Frontal cortex (tissue), 3 donors: ENCODE measurements at regions not wholly inside any gene's neighbourhood (a gene's known extent, or its start where the extent isn't known, plus 50 kb on each side); places are given as distances from the start of the nearest gene placed in this dataset.
A peak's percentile ranks its signal among the peaks of the same experiment; 100 is the strongest.
"Not testable (repeated sequence)": the region's sequence is repeated elsewhere in the genome, so short reads cannot be mapped to it uniquely, and the experiment has no call there.

Experiments
- DNase-seq, 2 donors: peaks; one replicate each; pipeline ENCODE4 v3.0.0; 2012; ENCODE audit warnings: low spot score in 2 of 2
- FAIRE-seq: peaks from 2 replicates; lab custom pipeline; 2012; peaks lifted over from hg19 to GRCh38; lab: Jason Lieb, UNC
- donor health status: control.
- donor health status: control.
- donor health status: control.

GRCh38 chr3:158882445-158882844 is 80.6 kb downstream of the MFSD1 start:
- FAIRE-seq = no peak
- DNase-seq = no peak

GRCh38 chr3:158896729-158897128 is 94.9 kb downstream of the MFSD1 start:
- FAIRE-seq (no peak), DNase-seq (no peak)

GRCh38 chr3:158906749-158907148 is 104.9 kb downstream of the MFSD1 start:
- DNase-seq = no peak
- FAIRE-seq = no peak

- FAIRE-seq (no peak), DNase-seq (no peak)
Observed at GRCh38 chr3:158908187-158908734, 106.4 kb downstream of the MFSD1 start.

GRCh38 chr3:158909870-158910269 is 108.0 kb downstream of the MFSD1 start:
- no peak for FAIRE-seq
- no peak for DNase-seq

- DNase-seq (no peak), FAIRE-seq (no peak)
Observed at GRCh38 chr3:158911586-158911985, 109.7 kb downstream of the MFSD1 start.

DNA sequence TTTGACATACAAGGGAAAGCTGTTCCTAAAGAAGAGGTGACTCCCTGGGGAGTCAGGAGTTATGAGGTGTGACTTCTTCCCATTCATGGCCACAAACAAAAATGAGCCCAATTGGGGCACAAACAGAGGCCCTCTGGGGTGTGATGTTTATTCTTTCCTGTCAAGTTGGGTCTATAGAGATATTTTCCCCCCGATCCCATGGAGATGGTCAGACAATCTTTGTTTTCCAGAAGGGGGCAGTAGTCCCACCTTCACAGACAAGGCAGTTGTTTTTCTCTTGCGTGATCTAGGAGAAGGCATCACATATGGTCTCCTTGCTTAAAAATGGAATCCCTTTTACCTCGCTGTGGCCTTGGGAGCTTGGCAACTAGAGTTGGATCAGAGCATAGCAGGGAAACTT is 110.3 kb downstream of the MFSD1 start:
- no peak for FAIRE-seq
- DNase-seq = no peak

GRCh38 chr3:158912621-158913020 is 110.8 kb downstream of the MFSD1 start:
- DNase-seq (no peak), FAIRE-seq (no peak)

DNA sequence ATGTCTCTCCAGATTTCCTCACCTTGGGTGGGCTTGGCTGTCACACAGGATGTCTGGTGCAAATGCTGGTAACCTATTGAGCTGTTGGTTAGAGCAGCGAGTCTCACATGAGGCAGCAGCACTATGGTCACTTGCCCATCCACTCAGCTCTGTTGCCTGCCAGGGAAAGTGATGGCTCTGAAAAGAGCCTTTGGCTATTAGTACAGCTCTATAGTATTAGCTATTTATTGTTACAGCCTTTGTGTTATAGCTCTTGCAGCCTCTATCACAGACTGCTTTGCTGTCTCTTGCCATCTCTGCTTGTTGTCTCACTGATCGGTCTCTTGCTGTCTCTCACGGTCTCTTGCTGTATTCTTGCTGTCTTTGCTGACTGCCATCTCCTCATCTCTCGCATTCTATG is 114.3 kb downstream of the MFSD1 start:
- no peak for FAIRE-seq
- no peak for DNase-seq

DNA sequence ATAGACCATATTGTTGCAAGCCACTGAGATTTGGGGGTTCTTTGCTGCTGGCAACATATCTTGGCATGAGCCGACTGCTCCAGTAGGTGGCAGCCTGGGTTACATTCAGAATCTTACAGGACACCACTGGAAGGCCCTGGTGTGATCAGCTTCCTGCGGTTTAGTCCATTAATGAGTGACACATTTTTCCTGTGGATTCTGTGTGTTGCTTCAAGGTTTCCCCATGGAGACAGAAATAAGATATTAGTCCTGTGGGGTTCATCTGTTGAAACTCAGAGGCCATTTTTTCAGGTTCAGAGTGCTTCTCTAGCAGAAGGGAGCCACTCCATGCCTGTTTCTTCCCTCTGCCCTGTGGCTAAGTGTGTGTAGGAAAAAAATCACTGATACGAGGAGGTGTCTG is 116.2 kb downstream of the MFSD1 start:
- FAIRE-seq = no peak
- DNase-seq = peak in 1 of 2 donors; percentile 14

GRCh38 chr3:158918451-158918850 is 116.6 kb downstream of the MFSD1 start:
- DNase-seq = no peak
- FAIRE-seq = no peak

DNA sequence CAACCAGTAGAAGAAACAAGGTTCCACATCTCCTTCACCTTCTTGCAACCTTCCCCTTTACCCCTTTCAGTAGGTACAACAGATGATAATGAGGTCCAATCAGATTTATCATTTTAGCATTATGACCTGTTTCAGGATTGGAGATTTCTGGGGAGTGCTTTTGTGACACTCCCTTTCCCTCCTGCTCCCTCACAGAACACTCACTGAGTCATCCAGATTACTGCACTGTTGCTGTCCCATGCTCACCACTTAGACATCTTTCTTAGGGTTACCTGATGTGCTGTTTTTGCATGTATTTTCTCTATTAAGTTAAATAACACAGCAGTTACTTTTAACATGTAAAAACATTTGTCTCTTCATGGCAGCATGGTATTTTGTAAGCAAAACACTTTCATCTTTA is 118.5 kb downstream of the MFSD1 start:
- DNase-seq = no peak
- no peak for FAIRE-seq

DNA sequence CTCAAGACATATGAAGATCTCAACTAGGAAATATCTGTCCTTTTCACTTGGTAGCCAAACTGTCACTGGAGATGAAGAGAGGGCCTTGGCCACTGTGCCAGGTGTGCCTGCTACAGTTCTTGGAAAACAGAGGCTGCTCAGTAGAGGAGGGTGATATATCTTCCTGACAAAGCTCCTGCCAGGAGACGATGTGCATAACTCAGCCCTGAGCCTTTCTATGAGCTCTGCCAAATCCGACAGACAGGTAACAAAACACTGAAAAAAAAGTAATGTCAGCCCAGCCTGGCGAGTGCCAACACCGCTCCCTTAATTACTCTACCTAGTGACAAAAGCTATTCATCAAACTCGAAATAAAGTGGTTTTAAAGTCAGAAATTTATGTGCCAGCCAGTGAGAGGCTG is 123.2 kb downstream of the MFSD1 start:
- DNase-seq = no peak
- no peak for FAIRE-seq

DNA sequence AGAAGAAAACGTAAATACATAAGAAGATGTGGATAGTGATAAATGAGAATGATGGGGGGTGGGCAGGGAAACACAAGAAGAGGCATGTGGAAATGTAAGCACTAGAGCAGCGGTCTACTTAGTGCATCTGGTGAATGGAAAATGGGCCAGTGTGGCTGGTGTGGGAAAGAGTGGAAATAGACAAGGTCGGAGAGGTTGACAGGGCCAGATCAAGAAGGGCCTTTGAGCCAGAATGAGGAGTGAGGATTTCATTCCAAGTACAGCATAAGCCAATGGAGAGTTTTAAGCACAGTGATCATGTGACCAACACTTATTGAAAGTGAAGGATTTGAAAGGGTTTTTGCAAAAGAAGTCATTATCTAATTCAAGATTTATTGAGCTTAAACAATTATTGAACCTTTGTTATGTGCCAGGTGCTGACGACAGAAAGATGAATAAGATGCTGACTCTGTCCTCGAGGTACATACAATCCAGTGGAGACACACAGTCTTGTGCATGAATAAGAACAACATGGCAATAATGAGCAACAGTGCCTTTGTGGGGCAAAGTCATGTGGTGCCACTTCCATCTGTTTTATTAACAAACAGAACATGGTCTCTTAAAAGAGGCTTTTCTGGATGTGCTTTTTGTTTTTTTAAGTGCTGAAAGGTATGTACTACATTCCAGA is 124.1 kb downstream of the MFSD1 start:
- FAIRE-seq (no peak), DNase-seq (no peak)

GRCh38 chr3:158935846-158936245 is 134.0 kb downstream of the MFSD1 start:
- FAIRE-seq = no peak

GRCh38 chr3:158936530-158937113 is 134.8 kb downstream of the MFSD1 start:
- DNase-seq = no peak

More at GRCh38 chr3:158935846-158936245, 134.0 kb downstream of the MFSD1 start:
- no peak for DNase-seq

DNA sequence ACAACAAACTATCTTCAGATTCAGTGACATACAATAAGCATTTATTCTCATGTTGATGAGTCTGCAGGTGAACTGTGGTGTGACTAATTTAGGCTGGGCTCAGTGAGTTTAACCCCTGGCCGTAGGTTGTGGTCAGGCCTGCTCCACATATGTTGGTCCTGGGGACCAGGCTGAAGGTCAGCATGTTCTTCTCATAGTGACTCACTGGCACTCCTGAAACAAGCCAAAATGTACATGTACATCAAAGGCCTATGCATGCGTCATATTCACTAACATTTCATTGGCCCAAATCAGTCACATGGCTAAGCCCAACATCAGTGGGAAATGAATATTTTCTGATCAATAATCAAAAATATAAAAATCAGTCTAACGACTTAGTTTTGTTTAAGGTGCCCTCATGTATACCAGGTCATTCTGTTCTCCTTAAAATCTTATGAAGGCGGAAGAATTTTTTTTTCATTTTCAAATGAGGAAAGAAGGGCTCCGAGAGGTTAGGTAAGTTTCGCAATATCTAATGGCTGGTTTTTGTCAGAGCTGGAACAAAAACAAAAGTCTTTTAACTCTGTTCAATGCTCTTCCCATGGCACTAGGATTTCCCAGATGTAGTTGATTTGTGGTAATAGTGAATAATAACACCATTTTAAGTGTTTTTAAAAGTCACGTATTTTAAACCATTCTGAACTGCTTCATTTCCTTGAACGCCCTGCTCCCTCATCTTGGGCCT is 148.5 kb downstream of the MFSD1 start:
- FAIRE-seq = no peak
- no peak for DNase-seq

More at GRCh38 chr3:158936530-158937113, 134.8 kb downstream of the MFSD1 start:
- FAIRE-seq = no peak

DNA sequence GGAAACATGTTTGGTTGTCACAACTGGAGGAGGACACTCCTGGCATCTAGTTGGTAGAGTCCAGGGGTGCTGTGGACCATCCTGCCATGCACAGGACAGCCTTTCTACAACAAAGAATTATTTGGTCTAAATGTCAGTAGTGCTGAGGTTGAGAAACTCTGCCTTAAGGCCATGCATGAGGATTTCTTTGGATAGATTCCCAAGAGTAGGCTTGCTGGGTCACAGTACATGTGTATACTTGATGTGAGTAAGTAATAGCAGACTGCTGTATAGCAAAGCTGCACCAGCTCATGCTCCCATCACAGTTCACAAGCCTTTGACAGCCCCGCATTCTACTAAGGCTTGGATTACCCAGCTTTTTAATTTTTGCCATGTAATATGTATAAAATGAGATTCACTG is 151.3 kb downstream of the MFSD1 start:
- DNase-seq = no peak
- no peak for FAIRE-seq

DNA sequence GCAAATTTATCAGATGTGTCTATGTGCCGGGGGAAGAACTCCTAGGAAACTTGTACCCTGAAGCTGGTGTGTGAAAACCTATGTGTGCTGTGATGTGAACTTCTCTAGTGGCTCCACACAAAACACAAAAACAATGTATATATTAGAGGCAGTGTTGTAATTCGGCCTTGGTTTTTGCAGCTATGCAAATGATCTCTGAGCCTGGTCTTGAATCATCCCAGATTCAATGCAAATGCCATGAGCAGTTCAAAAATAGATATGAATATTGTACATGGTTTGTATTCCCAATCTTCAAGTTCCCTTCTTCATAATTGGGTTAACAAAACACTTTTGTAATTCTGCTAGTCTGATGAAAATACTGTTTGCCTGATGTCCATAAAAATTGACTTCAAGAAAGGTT is 152.6 kb downstream of the MFSD1 start:
- FAIRE-seq (no peak), DNase-seq (no peak)

GRCh38 chr3:158957777-158958176 is 155.9 kb downstream of the MFSD1 start:
- not testable (repeated sequence) for DNase-seq, FAIRE-seq

DNA sequence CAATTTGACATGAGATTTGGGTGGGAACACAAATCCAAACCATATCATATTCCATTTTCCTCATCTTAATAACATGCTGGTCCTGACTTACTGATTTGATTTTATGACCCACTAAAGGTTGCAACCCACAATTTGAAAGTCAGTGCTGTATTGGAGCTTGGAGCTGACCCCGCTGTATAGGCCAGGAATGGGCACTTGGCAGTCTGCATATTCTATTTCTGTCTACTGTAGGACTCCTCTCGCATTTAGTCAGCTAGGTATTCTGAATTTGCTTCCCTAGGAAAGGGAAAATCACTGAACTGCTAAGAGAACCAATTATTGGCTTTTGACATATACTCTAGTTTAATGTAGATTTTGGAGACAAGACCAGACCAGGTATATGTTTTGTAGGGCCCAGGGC is 157.0 kb downstream of the MFSD1 start:
- FAIRE-seq = no peak
- no peak for DNase-seq
